Suprapubic skin (tissue), 4 donors: ENCODE measurements at regions not wholly inside any gene's neighbourhood (a gene's known extent, or its start where the extent isn't known, plus 50 kb on each side); places are given as distances from the start of the nearest gene placed in this dataset.

Source experiments
- CTCF ChIP-seq, 2 donors: fragments of 200-600 bp in 1 of 2; fragments of 450-650 bp in 1 of 2; sonication (generic) in 1 of 2; IDR thresholded peaks; one replicate each; pipeline ENCODE4 v1.5.1; 2016 to 2019; ENCODE audit warnings: antibody characterized with exemption in 2 of 2, mild to moderate bottlenecking in 1 of 2, moderate library complexity in 1 of 2
- EP300 ChIP-seq: sonication (generic); formaldehyde crosslinking; IDR thresholded peaks from one replicate; pipeline ENCODE4 v1.6.1; 2017; ENCODE audit warnings: antibody characterized with exemption
- POLR2AphosphoS5 ChIP-seq, 3 donors: sonication (generic); formaldehyde crosslinking; IDR thresholded peaks; one replicate each; pipeline ENCODE4 v1.6.1; 2017; ENCODE audit warnings: antibody characterized with exemption in 3 of 3

GRCh38 chr6:54700158-54700557, 146.4 kb upstream of the FAM83B start:
- TF ChIP-seq CTCF (IDR thresholded peaks at IDR 0.05) (no peak), POLR2AphosphoS5 (IDR thresholded peaks at IDR 0.05) (no peak), EP300 (no peak)
